Activated CD4-positive, alpha-beta T cell treated with anti-CD3 and anti-CD28 coated beads, Interleukin-2, amount 10 ng/mL, durations not matched to agents 24 days and 14 days (primary cell): ENCODE measurements at regions not wholly inside any gene's neighbourhood (a gene's known extent, or its start where the extent isn't known, plus 50 kb on each side); places are given as distances from the start of the nearest gene placed in this dataset.

Experiments
- DNase-seq: peaks from one replicate; pipeline ENCODE4 v3.0.0; 2022
- H3K27ac Mint-ChIP-seq: one replicate; pipeline ENCODE4 v1.8.0; 2022; ENCODE audit warnings: mild to moderate bottlenecking, mixed read lengths
- H3K27me3 Mint-ChIP-seq: one replicate; pipeline ENCODE4 v1.8.0; 2022; ENCODE audit warnings: mixed read lengths
- H3K36me3 Mint-ChIP-seq: one replicate; pipeline ENCODE4 v1.8.0; 2022; ENCODE audit warnings: low read depth, mild to moderate bottlenecking, mixed read lengths
- H3K4me1 Mint-ChIP-seq: one replicate; pipeline ENCODE4 v1.8.0; 2021; ENCODE audit warnings: mixed read lengths
- H3K4me3 Mint-ChIP-seq: one replicate; pipeline ENCODE4 v1.8.0; 2022; ENCODE audit warnings: mild to moderate bottlenecking, moderate library complexity, mixed read lengths
- H3K9me3 Mint-ChIP-seq: one replicate; pipeline ENCODE4 v1.8.0; 2021; ENCODE audit warnings: mixed read lengths
- intact Hi-C: fragments of 100-400 bp; cut with micrococcal nuclease; formaldehyde crosslinking; loops from one replicate; pipeline ENCODE4 v1.15.1; 2023

- intact Hi-C loops: no loop called here
- H3K27me3 Mint-ChIP-seq: no peaks in the 10 kb centered on the region
- H3K9me3 Mint-ChIP-seq: peaks cover 4% of the 10 kb centered on the region
- no peaks in the 10 kb centered on the region for H3K4me1 Mint-ChIP-seq
- H3K27ac Mint-ChIP-seq: no peak overlapping the region
- DNase-seq: no peak
- H3K4me3 Mint-ChIP-seq: no peak overlapping the region
- H3K36me3 Mint-ChIP-seq: no peaks in the 10 kb centered on the region
Observed at GRCh38 chr3:87398168-87398801, 121.9 kb upstream of the POU1F1 start.

- Mint-ChIP-seq H3K27me3 (no peaks in the 10 kb centered on the region), H3K36me3 (no peaks in the 10 kb centered on the region), H3K4me1 (no peaks in the 10 kb centered on the region), H3K27ac (no peak overlapping the region), H3K9me3 (no peaks in the 10 kb centered on the region), H3K4me3 (no peak overlapping the region)
- intact Hi-C loops: no loop called here
- DNase-seq: no peak
Observed at GRCh38 chr3:87397211-87397610, 120.8 kb upstream of the POU1F1 start.

- no peaks in the 10 kb centered on the region for H3K36me3 Mint-ChIP-seq
- H3K27ac Mint-ChIP-seq: no peak overlapping the region
- H3K27me3 Mint-ChIP-seq: peaks cover 1% of the 10 kb centered on the region
- intact Hi-C loops: no loop called here
- H3K9me3 Mint-ChIP-seq: no peaks in the 10 kb centered on the region
- DNase-seq: no peak
- no peaks in the 10 kb centered on the region for H3K4me1 Mint-ChIP-seq
- H3K4me3 Mint-ChIP-seq: no peak overlapping the region
Observed at GRCh38 chr3:87390821-87391220, 114.4 kb upstream of the POU1F1 start.

- DNase-seq: no peak
- no peak overlapping the region for H3K4me3 Mint-ChIP-seq
- no peaks in the 10 kb centered on the region for H3K9me3 Mint-ChIP-seq
- intact Hi-C loops: no loop called here
- no peaks in the 10 kb centered on the region for H3K36me3 Mint-ChIP-seq
- H3K4me1 Mint-ChIP-seq: no peaks in the 10 kb centered on the region
- no peak overlapping the region for H3K27ac Mint-ChIP-seq
- H3K27me3 Mint-ChIP-seq: peaks cover 1% of the 10 kb centered on the region
Observed at GRCh38 chr3:87390353-87390752, 114.0 kb upstream of the POU1F1 start.

- Mint-ChIP-seq H3K4me1 (no peaks in the 10 kb centered on the region), H3K27me3 (peaks cover 3% of the 10 kb centered on the region), H3K27ac (no peak overlapping the region), H3K36me3 (no peaks in the 10 kb centered on the region), H3K9me3 (no peaks in the 10 kb centered on the region), H3K4me3 (no peak overlapping the region)
- intact Hi-C loops: no loop called here
- no peak for DNase-seq
Observed at GRCh38 chr3:87375231-87375682, 98.9 kb upstream of the POU1F1 start.

GRCh38 chr3:87370007-87370406 lies 93.6 kb upstream of the POU1F1 start:
- Mint-ChIP-seq H3K4me3 (no peak overlapping the region), H3K27ac (no peak overlapping the region), H3K36me3 (no peaks in the 10 kb centered on the region), H3K4me1 (no peaks in the 10 kb centered on the region), H3K9me3 (no peaks in the 10 kb centered on the region), H3K27me3 (peaks cover 3% of the 10 kb centered on the region)
- intact Hi-C loops: no loop called here
- no peak for DNase-seq

GRCh38 chr3:87367736-87368135 lies 91.4 kb upstream of the POU1F1 start:
- no peaks in the 10 kb centered on the region for H3K9me3 Mint-ChIP-seq
- no peaks in the 10 kb centered on the region for H3K4me1 Mint-ChIP-seq
- no peaks in the 10 kb centered on the region for H3K36me3 Mint-ChIP-seq
- H3K27me3 Mint-ChIP-seq: peaks cover 3% of the 10 kb centered on the region
- DNase-seq: no peak
- intact Hi-C loops: no loop called here
- H3K4me3 Mint-ChIP-seq: no peak overlapping the region
- no peak overlapping the region for H3K27ac Mint-ChIP-seq

GRCh38 chr3:87363721-87364120 lies 87.3 kb upstream of the POU1F1 start:
- Mint-ChIP-seq H3K4me1 (no peaks in the 10 kb centered on the region), H3K9me3 (no peaks in the 10 kb centered on the region), H3K36me3 (no peaks in the 10 kb centered on the region), H3K4me3 (no peak overlapping the region), H3K27me3 (peaks cover 3% of the 10 kb centered on the region), H3K27ac (no peak overlapping the region)
- intact Hi-C loops: no loop called here
- DNase-seq: no peak

GRCh38 chr3:87361956-87362355 lies 85.6 kb upstream of the POU1F1 start:
- H3K4me1 Mint-ChIP-seq: no peaks in the 10 kb centered on the region
- intact Hi-C loops: no loop called here
- H3K9me3 Mint-ChIP-seq: no peaks in the 10 kb centered on the region
- DNase-seq: no peak
- no peak overlapping the region for H3K4me3 Mint-ChIP-seq
- H3K27me3 Mint-ChIP-seq: peaks cover 3% of the 10 kb centered on the region
- H3K27ac Mint-ChIP-seq: no peak overlapping the region
- H3K36me3 Mint-ChIP-seq: no peaks in the 10 kb centered on the region

- Mint-ChIP-seq H3K27me3 (peaks cover 3% of the 10 kb centered on the region), H3K27ac (no peak overlapping the region), H3K4me3 (no peak overlapping the region), H3K9me3 (no peaks in the 10 kb centered on the region), H3K4me1 (no peaks in the 10 kb centered on the region), H3K36me3 (no peaks in the 10 kb centered on the region)
- DNase-seq: no peak
- intact Hi-C loops: no loop called here
Observed at GRCh38 chr3:87361271-87361670, 84.9 kb upstream of the POU1F1 start.

- peaks cover 7% of the 10 kb centered on the region for H3K27me3 Mint-ChIP-seq
Observed at GRCh38 chr3:87359826-87360225, 83.4 kb upstream of the POU1F1 start.

GRCh38 chr3:87359025-87359424 lies 82.6 kb upstream of the POU1F1 start:
- intact Hi-C loops: loop anchor here (10.0 kb wide), 1 partner anchor 756 kb away; no protein-coding TSS in a partner anchor
- H3K4me3 Mint-ChIP-seq: no peak overlapping the region

More at GRCh38 chr3:87359826-87360225, 83.4 kb upstream of the POU1F1 start:
- Mint-ChIP-seq H3K27ac (no peak overlapping the region), H3K9me3 (no peaks in the 10 kb centered on the region), H3K36me3 (no peaks in the 10 kb centered on the region), H3K4me1 (no peaks in the 10 kb centered on the region), H3K4me3 (no peak overlapping the region)
- DNase-seq: no peak
- intact Hi-C loops: loop anchor here (10.0 kb wide), 1 partner anchor 755 kb away; no protein-coding TSS in a partner anchor

GRCh38 chr3:87358066-87358465 lies 81.7 kb upstream of the POU1F1 start:
- no peak for DNase-seq
- H3K27me3 Mint-ChIP-seq: peaks cover 9% of the 10 kb centered on the region
- no peaks in the 10 kb centered on the region for H3K36me3 Mint-ChIP-seq
- H3K27ac Mint-ChIP-seq: no peak overlapping the region
- intact Hi-C loops: loop anchor here (10.0 kb wide), 1 partner anchor 757 kb away; no protein-coding TSS in a partner anchor
- no peaks in the 10 kb centered on the region for H3K9me3 Mint-ChIP-seq
- H3K4me3 Mint-ChIP-seq: no peak overlapping the region
- no peaks in the 10 kb centered on the region for H3K4me1 Mint-ChIP-seq

More at GRCh38 chr3:87359025-87359424, 82.6 kb upstream of the POU1F1 start:
- Mint-ChIP-seq H3K27ac (no peak overlapping the region), H3K4me1 (no peaks in the 10 kb centered on the region), H3K27me3 (peaks cover 9% of the 10 kb centered on the region), H3K36me3 (no peaks in the 10 kb centered on the region), H3K9me3 (no peaks in the 10 kb centered on the region)
- DNase-seq: no peak

GRCh38 chr3:87354398-87354797 lies 78.0 kb upstream of the POU1F1 start:
- no peaks in the 10 kb centered on the region for H3K9me3 Mint-ChIP-seq
- intact Hi-C loops: loop anchor here (5.0 to 10.0 kb wide), 3 partner anchors 92 to 823 kb away; no protein-coding TSS in a partner anchor
- H3K27ac Mint-ChIP-seq: no peak overlapping the region
- H3K4me1 Mint-ChIP-seq: no peaks in the 10 kb centered on the region
- no peak for DNase-seq
- H3K27me3 Mint-ChIP-seq: peaks cover 9% of the 10 kb centered on the region
- no peaks in the 10 kb centered on the region for H3K36me3 Mint-ChIP-seq
- H3K4me3 Mint-ChIP-seq: no peak overlapping the region

- intact Hi-C loops: loop anchor here (2.0 to 10.0 kb wide), 6 partner anchors 53 to 825 kb away; no protein-coding TSS in a partner anchor
- no peak overlapping the region for H3K27ac Mint-ChIP-seq
- H3K27me3 Mint-ChIP-seq: peaks cover 13% of the 10 kb centered on the region
Observed at GRCh38 chr3:87351937-87352336, 75.6 kb upstream of the POU1F1 start.

More at GRCh38 chr3:87351937-87352336, 75.6 kb upstream of the POU1F1 start:
- no peak for DNase-seq
- Mint-ChIP-seq H3K4me3 (no peak overlapping the region), H3K36me3 (no peaks in the 10 kb centered on the region), H3K4me1 (no peaks in the 10 kb centered on the region), H3K9me3 (no peaks in the 10 kb centered on the region)
